Endothelial cell (in vitro differentiated cells): ENCODE measurements at regions not wholly inside any gene's neighbourhood (a gene's known extent, or its start where the extent isn't known, plus 50 kb on each side); places are given as distances from the start of the nearest gene placed in this dataset.
"Not testable (repeated sequence)": the region's sequence is repeated elsewhere in the genome, so short reads cannot be mapped to it uniquely, and the experiment has no call there.

ENCODE experiments used
- DNase-seq: peaks from one replicate; pipeline ENCODE4 v3.0.0; 2021; ENCODE audit warnings: low spot score
- H3K27ac Mint-ChIP-seq: one replicate; pipeline ENCODE4 v1.8.0; 2021; ENCODE audit warnings: mixed read lengths, inconsistent platforms; ENCODE audit not compliant: unreplicated experiment
- H3K27me3 Mint-ChIP-seq: one replicate; pipeline ENCODE4 v1.8.0; 2021; ENCODE audit warnings: mild to moderate bottlenecking, moderate library complexity, mixed read lengths, inconsistent platforms; ENCODE audit not compliant: unreplicated experiment
- H3K36me3 Mint-ChIP-seq: one replicate; pipeline ENCODE4 v1.8.0; 2021; ENCODE audit warnings: mild to moderate bottlenecking, low read depth, mixed read lengths, inconsistent platforms; ENCODE audit not compliant: unreplicated experiment
- H3K4me1 Mint-ChIP-seq: one replicate; pipeline ENCODE4 v1.8.0; 2021; ENCODE audit warnings: mild to moderate bottlenecking, mixed read lengths, inconsistent platforms; ENCODE audit not compliant: unreplicated experiment
- H3K4me3 Mint-ChIP-seq: one replicate; pipeline ENCODE4 v1.8.0; 2021; ENCODE audit warnings: mild to moderate bottlenecking, mixed read lengths, inconsistent platforms; ENCODE audit not compliant: unreplicated experiment
- H3K9me3 Mint-ChIP-seq: one replicate; pipeline ENCODE4 v1.8.0; 2021; ENCODE audit warnings: mixed read lengths, inconsistent platforms; ENCODE audit not compliant: unreplicated experiment
- TF ChIP-seq, protein P1 (sequence below): fragments of 200-600 bp; sonication (generic); IDR thresholded peaks from one replicate; pipeline ENCODE4 v1.5.0; 2021; ENCODE audit warnings: antibody characterized with exemption; ENCODE audit not compliant: unreplicated experiment

GRCh38 chr2:195251214-195251613 lies 405.8 kb upstream of the SLC39A10 start:
- no peak overlapping the region for H3K4me3 Mint-ChIP-seq
- H3K4me1 Mint-ChIP-seq = no peaks in the 10 kb centered on the region
- no peaks in the 10 kb centered on the region for H3K9me3 Mint-ChIP-seq
- no peaks in the 10 kb centered on the region for H3K27me3 Mint-ChIP-seq
- no peak for DNase-seq
- no peak overlapping the region for H3K27ac Mint-ChIP-seq
- no peaks in the 10 kb centered on the region for H3K36me3 Mint-ChIP-seq
- TF ChIP-seq, protein P1, sequence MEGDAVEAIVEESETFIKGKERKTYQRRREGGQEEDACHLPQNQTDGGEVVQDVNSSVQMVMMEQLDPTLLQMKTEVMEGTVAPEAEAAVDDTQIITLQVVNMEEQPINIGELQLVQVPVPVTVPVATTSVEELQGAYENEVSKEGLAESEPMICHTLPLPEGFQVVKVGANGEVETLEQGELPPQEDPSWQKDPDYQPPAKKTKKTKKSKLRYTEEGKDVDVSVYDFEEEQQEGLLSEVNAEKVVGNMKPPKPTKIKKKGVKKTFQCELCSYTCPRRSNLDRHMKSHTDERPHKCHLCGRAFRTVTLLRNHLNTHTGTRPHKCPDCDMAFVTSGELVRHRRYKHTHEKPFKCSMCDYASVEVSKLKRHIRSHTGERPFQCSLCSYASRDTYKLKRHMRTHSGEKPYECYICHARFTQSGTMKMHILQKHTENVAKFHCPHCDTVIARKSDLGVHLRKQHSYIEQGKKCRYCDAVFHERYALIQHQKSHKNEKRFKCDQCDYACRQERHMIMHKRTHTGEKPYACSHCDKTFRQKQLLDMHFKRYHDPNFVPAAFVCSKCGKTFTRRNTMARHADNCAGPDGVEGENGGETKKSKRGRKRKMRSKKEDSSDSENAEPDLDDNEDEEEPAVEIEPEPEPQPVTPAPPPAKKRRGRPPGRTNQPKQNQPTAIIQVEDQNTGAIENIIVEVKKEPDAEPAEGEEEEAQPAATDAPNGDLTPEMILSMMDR = no peak

GRCh38 chr2:195238826-195239225 lies 418.2 kb upstream of the SLC39A10 start:
- H3K4me3 Mint-ChIP-seq = no peak overlapping the region
- no peaks in the 10 kb centered on the region for H3K36me3 Mint-ChIP-seq
- TF ChIP-seq, protein P1 = no peak
- no peaks in the 10 kb centered on the region for H3K9me3 Mint-ChIP-seq
- H3K4me1 Mint-ChIP-seq = no peaks in the 10 kb centered on the region
- H3K27ac Mint-ChIP-seq = no peak overlapping the region
- DNase-seq = no peak
- H3K27me3 Mint-ChIP-seq = no peaks in the 10 kb centered on the region

GRCh38 chr2:195238379-195238778 lies 418.6 kb upstream of the SLC39A10 start:
- Mint-ChIP-seq H3K4me1 (no peaks in the 10 kb centered on the region), H3K4me3 (no peak overlapping the region), H3K27ac (no peak overlapping the region), H3K27me3 (no peaks in the 10 kb centered on the region), H3K36me3 (no peaks in the 10 kb centered on the region), H3K9me3 (no peaks in the 10 kb centered on the region)
- TF ChIP-seq, protein P1 = no peak
- no peak for DNase-seq

GRCh38 chr2:195228547-195228946 lies 428.5 kb upstream of the SLC39A10 start:
- H3K4me1 Mint-ChIP-seq, H3K36me3 Mint-ChIP-seq, H3K9me3 Mint-ChIP-seq, H3K27ac Mint-ChIP-seq, DNase-seq, H3K27me3 Mint-ChIP-seq, H3K4me3 Mint-ChIP-seq: not testable (repeated sequence)

DNA sequence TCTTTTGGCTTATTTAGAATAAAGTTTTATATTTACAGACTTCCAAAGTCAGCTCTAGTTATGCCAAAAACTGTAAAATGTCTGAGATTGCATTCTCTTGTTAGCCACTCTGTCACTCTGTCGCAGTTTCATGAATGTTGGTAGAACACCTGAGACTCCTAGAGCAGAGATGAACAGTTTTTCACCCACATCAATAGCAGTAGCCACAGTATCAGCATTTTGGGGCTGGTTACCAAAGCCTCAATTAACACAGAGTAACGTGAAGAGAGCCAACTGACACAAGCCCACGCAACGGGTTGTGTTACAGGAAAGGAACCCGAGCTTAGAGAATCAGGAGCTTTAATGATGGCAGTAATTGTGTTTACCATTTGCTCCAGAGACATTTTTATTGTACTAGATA lies 443.0 kb upstream of the SLC39A10 start:
- H3K27me3 Mint-ChIP-seq = peaks cover 1% of the 10 kb centered on the region
- no peaks in the 10 kb centered on the region for H3K9me3 Mint-ChIP-seq
- DNase-seq = no peak
- H3K36me3 Mint-ChIP-seq = no peaks in the 10 kb centered on the region
- no peak overlapping the region for H3K27ac Mint-ChIP-seq
- TF ChIP-seq, protein P1 = no peak
- no peak overlapping the region for H3K4me3 Mint-ChIP-seq
- no peaks in the 10 kb centered on the region for H3K4me1 Mint-ChIP-seq

GRCh38 chr2:195212586-195212985 lies 444.4 kb upstream of the SLC39A10 start:
- TF ChIP-seq, protein P1 = no peak
- Mint-ChIP-seq H3K27me3 (peaks cover 1% of the 10 kb centered on the region), H3K9me3 (no peaks in the 10 kb centered on the region), H3K4me3 (no peak overlapping the region), H3K36me3 (no peaks in the 10 kb centered on the region), H3K4me1 (no peaks in the 10 kb centered on the region), H3K27ac (no peak overlapping the region)
- no peak for DNase-seq
